ENCODE measurements at regions not wholly inside any gene's neighbourhood (a gene's known extent, or its start where the extent isn't known, plus 50 kb on each side); places are given as distances from the start of the nearest gene placed in this dataset.

DNA sequence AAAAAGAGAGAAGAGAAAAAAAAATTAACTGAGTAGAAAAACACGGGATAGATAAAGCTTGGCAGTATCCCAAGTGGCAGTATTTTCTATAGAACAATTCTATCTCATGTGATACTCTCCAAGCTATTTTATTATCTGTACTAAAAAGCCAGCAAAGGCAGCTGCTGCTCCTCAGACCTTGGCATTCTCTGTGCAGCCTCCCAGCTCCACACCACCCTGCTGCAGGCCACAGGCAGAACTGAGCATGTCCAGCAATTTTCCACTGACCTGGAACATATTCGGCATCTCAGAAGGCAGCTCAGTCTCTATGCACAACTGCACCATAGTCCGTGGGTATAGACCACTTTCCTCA, 1161.4 kb downstream of the IGSF11 start:
- no peak overlapping the region for H3K4me3 ChIP-seq (ENCODE audit: low read depth, low read length)
- TF ChIP-seq, protein P1, sequence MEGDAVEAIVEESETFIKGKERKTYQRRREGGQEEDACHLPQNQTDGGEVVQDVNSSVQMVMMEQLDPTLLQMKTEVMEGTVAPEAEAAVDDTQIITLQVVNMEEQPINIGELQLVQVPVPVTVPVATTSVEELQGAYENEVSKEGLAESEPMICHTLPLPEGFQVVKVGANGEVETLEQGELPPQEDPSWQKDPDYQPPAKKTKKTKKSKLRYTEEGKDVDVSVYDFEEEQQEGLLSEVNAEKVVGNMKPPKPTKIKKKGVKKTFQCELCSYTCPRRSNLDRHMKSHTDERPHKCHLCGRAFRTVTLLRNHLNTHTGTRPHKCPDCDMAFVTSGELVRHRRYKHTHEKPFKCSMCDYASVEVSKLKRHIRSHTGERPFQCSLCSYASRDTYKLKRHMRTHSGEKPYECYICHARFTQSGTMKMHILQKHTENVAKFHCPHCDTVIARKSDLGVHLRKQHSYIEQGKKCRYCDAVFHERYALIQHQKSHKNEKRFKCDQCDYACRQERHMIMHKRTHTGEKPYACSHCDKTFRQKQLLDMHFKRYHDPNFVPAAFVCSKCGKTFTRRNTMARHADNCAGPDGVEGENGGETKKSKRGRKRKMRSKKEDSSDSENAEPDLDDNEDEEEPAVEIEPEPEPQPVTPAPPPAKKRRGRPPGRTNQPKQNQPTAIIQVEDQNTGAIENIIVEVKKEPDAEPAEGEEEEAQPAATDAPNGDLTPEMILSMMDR (IDR thresholded peaks at IDR 0.05; ENCODE audit: insufficient read depth, low read depth, low read length): no peak
- DNase-seq (ENCODE audit: low read depth): no peak

DNA sequence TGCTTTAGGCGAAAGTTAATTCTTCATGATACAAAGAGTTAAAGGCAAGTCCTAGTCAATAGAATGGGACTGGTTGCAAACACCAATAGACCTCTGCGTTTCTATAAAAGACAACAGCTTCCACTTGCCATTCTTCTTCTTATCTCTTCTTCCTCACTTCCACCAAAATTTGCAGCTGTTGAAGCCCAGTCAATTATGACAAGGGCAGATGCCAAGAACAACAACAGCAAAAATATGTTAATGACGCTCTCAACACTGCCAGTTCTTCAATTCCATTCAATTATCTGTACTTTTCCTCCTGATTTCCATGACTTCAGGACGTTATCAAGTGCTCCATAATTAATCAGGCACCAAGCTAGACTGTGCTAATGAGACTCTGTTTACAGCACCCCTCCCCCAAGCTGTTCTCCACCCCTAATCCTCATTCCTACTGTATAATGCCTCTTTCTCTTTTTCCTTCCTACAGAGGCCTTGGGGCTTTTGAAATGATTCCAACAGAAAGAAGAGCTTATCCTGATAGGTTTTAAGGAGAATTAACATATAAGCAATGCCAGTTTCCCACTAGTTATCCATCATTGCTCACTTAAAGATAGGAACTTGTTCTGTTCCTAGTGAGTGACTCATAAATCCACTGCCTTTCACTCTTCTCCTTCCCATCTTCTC, 1160.5 kb downstream of the IGSF11 start:
- TF ChIP-seq, protein P1 (IDR thresholded peaks at IDR 0.05; ENCODE audit: insufficient read depth, low read depth, low read length): no peak
- H3K4me3 ChIP-seq (ENCODE audit: low read depth, low read length): no peak overlapping the region
- DNase-seq (ENCODE audit: low read depth): no peak

DNA sequence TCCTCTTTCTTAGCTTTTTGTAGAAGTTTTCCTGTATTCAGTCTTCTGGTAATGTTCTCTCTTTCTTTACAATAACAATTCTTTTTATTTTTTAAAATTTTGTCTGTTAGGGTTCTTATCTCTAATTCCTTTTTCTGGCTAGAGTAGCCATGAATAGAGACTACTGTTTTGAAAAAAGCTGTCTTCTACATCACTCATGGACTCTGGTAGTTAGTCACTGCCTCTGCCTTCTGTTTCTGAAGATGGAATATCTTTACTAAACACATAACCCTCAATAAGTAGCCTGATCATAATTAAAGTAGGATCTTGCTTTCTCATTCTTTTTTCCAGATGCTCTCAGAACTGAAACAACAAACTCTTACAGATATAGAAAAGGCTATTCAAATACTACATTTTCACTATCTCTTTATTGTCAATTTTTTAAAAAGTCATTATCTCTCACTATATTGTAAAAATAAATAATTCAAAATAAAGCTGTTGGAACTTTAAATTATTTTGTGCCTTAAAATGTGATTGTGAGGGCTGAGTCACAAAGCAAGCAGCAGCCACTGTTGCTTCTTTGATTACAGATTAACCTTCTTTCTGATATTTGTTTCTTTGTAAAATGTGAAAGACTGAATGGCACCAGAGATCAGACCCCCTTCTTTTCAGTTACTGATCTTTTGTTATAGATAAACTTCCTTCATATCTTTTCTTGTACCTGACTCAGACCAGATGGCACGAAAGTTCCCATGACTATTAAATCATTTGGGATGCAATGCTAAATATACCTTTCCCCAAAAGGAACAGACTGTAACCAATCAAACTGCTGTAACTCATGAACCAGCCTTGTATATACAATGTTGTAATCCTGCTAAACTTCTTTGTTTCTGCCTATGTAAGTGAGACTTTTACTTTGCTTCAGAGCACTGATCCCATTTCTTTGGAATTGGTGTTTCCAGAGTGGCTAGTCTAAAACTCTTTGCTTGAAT, 1159.5 kb downstream of the IGSF11 start:
- no peak overlapping the region for H3K4me3 ChIP-seq (ENCODE audit: low read depth, low read length)
- DNase-seq (ENCODE audit: low read depth): no peak
- TF ChIP-seq, protein P1 (IDR thresholded peaks at IDR 0.05; ENCODE audit: insufficient read depth, low read depth, low read length): no peak

DNA sequence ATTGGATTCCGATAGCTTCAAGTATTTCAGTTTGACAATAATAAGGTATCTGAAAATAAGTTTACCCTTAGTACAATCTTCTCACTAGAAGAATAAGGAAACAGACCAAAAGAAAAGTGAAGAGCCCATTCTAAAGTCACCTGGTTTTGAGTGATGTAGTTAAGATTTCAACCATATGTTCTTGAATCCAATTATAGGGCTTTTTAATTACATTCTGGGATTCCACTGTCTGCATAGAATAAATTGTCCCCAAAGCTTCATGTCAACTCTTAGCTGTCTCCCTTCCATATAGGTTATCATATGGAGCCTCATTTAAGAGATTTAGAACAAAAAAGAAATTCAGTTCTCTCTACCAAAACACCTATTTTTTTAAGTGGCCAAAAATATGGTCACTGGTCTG, 1158.8 kb downstream of the IGSF11 start:
- no peak for DNase-seq (ENCODE audit: low read depth)
- no peak overlapping the region for H3K4me3 ChIP-seq (ENCODE audit: low read depth, low read length)
- TF ChIP-seq, protein P1 (IDR thresholded peaks at IDR 0.05; ENCODE audit: insufficient read depth, low read depth, low read length): no peak

DNA sequence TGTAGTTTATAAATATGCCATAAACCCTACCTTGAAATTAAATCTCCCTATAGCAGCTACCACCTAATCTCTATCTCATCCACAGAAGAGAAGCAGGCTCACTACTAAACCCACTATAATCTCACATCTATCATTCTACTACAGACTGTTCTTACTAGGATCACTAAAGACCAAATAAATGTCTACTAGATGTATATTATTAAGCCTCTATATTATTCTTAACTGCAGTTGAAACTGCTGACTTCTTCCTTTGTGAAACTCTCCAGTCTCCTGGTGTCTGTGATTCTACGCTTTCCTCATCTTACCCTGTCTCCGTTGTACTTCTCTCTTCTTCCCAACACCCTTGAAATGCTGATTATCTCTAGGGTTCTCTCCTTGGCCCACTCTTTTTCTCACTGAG, 1154.0 kb downstream of the IGSF11 start:
- DNase-seq (ENCODE audit: low read depth): no peak
- TF ChIP-seq, protein P1 (IDR thresholded peaks at IDR 0.05; ENCODE audit: insufficient read depth, low read depth, low read length): no peak
- H3K4me3 ChIP-seq (ENCODE audit: low read depth, low read length): no peak overlapping the region

DNA sequence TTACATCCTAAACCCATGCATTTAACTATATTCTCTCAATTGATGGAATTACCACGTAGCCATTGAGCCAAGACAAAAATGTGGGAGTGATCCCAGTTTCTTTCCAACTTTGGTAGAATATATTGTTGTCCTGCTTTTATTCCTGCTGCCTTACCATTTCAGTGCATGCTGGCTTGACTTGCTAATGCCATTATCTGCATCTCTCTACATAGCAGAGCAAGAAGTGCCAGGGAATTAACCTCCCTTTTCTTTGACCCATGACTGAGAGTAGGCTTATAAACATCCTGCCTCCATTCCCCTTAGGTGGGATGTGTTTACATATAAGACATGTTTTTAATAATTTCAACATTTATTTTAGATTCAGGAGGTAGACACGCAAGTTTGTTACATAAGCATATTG, 1153.4 kb downstream of the IGSF11 start:
- no peak overlapping the region for H3K4me3 ChIP-seq (ENCODE audit: low read depth, low read length)
- DNase-seq (ENCODE audit: low read depth): no peak
- TF ChIP-seq, protein P1 (IDR thresholded peaks at IDR 0.05; ENCODE audit: insufficient read depth, low read depth, low read length): no peak
